Choroid plexus epithelial cell (primary cell): ENCODE measurements at regions not wholly inside any gene's neighbourhood (a gene's known extent, or its start where the extent isn't known, plus 50 kb on each side); places are given as distances from the start of the nearest gene placed in this dataset.

ENCODE experiments used
- DNase-seq: peaks from one replicate; pipeline ENCODE4 v3.0.0-alpha.2; 2010; ENCODE audit warnings: low read depth
- H3K4me3 ChIP-seq: 2 replicates; pipeline ENCODE4 v1.5.1; 2011; ENCODE audit warnings: low read depth, mild to moderate bottlenecking, control low read depth, low read length, moderate library complexity
- CTCF ChIP-seq: conservative IDR thresholded peaks from 2 replicates; pipeline ENCODE4 v1.5.1; 2011; ENCODE audit warnings: low read depth, mild to moderate bottlenecking, control low read depth, inconsistent platforms, low read length, moderate library complexity

DNA sequence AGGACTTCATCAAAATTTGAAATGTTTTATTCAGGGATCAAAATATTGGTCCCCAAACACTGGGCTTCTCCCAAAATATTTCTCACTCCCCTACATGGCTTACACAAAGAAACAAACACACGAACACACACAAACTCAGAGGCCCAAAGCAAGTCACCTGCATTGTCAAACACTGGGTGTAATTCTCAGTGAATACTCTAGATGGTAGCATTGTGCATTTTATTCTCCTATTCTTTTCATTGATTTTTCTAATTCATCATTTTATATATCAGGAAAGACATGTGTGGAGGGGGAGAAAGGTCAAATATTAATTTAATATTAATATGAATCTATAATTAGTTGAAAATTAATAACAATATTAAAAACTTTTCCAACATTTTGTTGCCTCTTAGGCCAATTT lies 72.3 kb upstream of the TNMD start:
- TF ChIP-seq CTCF = peak; percentile 49
- H3K4me3 ChIP-seq = no peak overlapping the region
- DNase-seq = peak; percentile 26

DNA sequence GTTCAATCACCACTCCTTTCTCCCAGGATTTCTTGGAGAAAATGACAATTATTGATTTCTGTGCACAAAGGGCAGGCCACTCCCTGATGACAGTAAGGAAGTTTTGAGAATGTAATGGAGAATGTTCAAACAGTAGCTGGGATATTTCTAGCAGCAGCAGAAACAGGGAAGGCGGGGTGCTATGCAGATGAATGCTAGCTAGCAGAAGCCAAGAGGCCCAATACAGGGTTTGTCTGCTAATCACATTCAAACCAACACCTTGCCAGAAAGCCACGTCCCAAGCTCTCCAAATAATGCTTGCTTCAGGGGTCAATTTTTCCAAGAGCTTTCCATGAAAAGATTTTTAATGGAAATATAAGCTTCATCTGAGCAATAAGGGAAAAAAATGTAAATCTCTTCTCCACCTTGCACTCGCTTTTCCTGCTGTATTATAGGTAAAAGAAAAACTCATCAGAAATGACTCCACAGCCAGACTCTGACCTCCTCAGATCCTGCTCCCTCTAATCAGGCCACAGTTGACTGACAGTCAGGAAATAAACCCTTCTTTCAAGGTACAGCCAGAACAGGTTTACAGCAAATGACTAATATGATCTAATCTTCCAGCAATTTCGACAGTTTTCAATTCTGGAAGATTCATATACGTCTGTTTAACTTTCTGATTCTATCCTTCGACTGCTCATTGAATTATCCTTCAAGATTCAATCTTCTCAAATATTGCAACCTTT lies 84.7 kb upstream of the PCDH19 start:
- no peak overlapping the region for H3K4me3 ChIP-seq
- DNase-seq = no peak
- TF ChIP-seq CTCF = no peak

- TF ChIP-seq CTCF = no peak
- H3K4me3 ChIP-seq = no peak overlapping the region
- no peak for DNase-seq
Observed at GRCh38 chrX:100491174-100491573, 81.1 kb upstream of the PCDH19 start.

DNA sequence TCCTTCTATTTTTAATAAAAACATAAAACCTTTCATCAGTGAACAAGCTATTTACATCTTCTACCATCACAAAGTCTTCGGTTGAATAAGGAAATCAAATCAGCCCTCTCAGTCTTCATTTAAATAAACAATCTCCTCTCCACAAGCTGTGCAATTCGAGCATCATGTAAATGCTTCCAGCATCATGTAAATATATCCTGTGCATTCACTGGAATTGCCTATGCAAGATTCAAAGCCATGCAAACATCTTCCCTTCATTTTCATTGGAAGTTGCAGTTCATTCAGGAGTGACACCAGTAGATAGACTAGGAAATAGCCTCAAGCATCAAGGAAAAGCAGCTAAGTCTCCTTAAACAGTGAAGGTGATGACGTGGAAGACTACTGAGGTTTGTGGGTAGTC lies 77.7 kb upstream of the PCDH19 start:
- DNase-seq = no peak
- H3K4me3 ChIP-seq = no peak overlapping the region
- TF ChIP-seq CTCF = no peak

DNA sequence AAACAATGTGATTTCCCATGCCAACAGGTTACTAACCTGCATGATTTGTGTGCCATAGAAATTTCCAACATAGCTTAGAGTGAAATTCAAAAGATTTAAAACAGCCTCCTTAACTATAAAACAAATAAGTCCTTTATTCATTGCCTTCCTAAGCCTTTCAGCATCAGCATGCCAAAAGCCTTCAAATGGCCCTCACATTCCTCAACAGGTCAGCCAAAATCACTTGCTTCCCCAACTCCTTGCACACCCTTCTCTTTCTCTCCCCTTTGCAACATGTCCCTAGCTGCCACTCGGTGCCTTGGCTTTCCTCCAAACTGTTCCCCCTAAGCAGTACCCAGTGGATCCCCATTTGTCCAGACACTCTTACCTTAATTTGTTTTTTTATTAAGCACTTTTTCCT lies 74.9 kb upstream of the PCDH19 start:
- no peak for TF ChIP-seq CTCF
- no peak for DNase-seq
- H3K4me3 ChIP-seq = no peak overlapping the region

DNA sequence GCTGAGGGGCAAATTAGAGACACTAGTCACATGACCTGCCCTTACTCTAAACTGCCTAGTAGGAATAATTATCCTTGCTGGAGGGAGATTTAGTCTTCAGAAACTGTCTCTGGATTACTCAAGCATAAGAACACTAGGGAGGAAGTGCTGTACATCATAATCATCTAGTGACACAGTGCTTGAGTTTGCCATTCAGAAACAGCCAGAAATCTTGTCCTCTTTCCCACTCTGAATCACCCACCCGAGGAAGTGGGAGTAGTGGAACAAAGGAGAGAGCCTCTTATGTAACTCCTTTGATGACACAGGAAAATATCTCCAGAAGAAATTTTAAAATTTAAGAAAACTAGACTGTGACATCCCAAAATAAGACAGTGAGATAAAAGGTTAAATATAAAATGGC lies 69.3 kb upstream of the PCDH19 start:
- no peak overlapping the region for H3K4me3 ChIP-seq
- no peak for DNase-seq
- no peak for TF ChIP-seq CTCF

GRCh38 chrX:100478714-100479306 lies 68.7 kb upstream of the PCDH19 start:
- no peak for TF ChIP-seq CTCF
- H3K4me3 ChIP-seq = no peak overlapping the region
- no peak for DNase-seq
